Esophagus muscularis mucosa (tissue), 3 donors: ENCODE measurements at regions not wholly inside any gene's neighbourhood (a gene's known extent, or its start where the extent isn't known, plus 50 kb on each side); places are given as distances from the start of the nearest gene placed in this dataset.
"Not testable (repeated sequence)": the region's sequence is repeated elsewhere in the genome, so short reads cannot be mapped to it uniquely, and the experiment has no call there.

Experiments used
- POLR2A ChIP-seq: fragments of 450-650 bp; IDR thresholded peaks from one replicate; pipeline ENCODE4 v1.6.1; 2017; ENCODE audit warnings: antibody characterized with exemption, moderate library complexity, mild to moderate bottlenecking, low read depth
- TF ChIP-seq, protein P1 (sequence below), 3 experiments: fragments of 200-600 bp in 2 of 3; fragments of 450-650 bp in 1 of 3; sonication (generic) in 2 of 3; IDR thresholded peaks; one replicate each; pipeline ENCODE4 v1.5.1; 2017 to 2019; ENCODE audit warnings: antibody characterized with exemption in 3 of 3, mild to moderate bottlenecking in 2 of 3, moderate library complexity in 1 of 3

DNA sequence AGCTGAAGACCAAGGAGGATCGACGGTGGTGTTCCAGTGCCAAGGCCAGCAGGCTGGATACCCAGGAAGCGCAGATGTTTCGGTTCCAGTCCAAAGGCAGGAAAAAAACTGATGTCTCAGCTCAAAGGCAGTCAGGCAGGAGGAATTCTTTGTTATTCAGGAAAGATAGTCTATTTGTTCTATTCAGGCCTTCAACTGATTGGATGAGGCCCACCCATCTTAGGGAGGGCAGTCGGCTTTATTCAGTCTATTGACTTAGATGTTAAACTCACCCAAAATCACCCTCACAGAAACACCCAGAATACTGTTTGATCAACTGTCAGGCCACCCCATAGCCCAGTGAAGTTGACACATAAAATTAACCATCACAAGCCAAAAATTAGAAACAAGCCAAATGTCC lies 63.9 kb upstream of the SMURF2 start:
- TF ChIP-seq, protein P1, sequence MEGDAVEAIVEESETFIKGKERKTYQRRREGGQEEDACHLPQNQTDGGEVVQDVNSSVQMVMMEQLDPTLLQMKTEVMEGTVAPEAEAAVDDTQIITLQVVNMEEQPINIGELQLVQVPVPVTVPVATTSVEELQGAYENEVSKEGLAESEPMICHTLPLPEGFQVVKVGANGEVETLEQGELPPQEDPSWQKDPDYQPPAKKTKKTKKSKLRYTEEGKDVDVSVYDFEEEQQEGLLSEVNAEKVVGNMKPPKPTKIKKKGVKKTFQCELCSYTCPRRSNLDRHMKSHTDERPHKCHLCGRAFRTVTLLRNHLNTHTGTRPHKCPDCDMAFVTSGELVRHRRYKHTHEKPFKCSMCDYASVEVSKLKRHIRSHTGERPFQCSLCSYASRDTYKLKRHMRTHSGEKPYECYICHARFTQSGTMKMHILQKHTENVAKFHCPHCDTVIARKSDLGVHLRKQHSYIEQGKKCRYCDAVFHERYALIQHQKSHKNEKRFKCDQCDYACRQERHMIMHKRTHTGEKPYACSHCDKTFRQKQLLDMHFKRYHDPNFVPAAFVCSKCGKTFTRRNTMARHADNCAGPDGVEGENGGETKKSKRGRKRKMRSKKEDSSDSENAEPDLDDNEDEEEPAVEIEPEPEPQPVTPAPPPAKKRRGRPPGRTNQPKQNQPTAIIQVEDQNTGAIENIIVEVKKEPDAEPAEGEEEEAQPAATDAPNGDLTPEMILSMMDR (IDR thresholded peaks at IDR 0.05) = not testable (repeated sequence)
- not testable (repeated sequence) for TF ChIP-seq POLR2A
